ENCODE measurements at regions not wholly inside any gene's neighbourhood (a gene's known extent, or its start where the extent isn't known, plus 50 kb on each side); places are given as distances from the start of the nearest gene placed in this dataset.
"Not testable (repeated sequence)": the region's sequence is repeated elsewhere in the genome, so short reads cannot be mapped to it uniquely, and the experiment has no call there.

DNA sequence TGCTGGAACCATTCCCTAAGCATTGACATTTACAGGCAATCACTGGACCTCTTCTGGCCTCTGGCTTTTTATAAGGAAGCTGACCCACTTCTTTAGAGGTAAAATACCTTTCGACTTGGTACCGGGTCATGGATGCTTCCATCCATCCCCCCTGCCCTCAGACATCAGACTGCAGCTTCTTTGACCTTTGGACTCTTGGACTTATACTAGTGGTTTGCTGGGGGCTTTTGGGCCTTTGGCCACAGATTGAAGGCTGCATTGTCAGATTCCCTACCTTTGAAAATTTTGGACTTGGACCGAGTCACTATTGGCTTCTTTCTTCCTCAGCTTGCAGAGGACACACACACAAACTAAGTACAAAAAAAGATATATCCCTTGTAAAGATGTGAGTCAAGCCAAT is 86.1 kb downstream of the TTC6 start:
- Histone ChIP-seq H3K27me3 (no peaks in the 10 kb centered on the region), H3K9me3 (no peaks in the 10 kb centered on the region), H3K27ac (no peak overlapping the region), H3K4me1 (no peaks in the 10 kb centered on the region), H3K4me3 (no peak overlapping the region), H3K36me3 (no peaks in the 10 kb centered on the region)
- no peak for DNase-seq
- 96 to 98% methylated on average over 3 of the region's 3 CpGs for WGBS, 2 donors
- intact Hi-C loops (cut with DNase I): no loop called here
- TF ChIP-seq POLR2AphosphoS5 (IDR thresholded peaks at IDR 0.05) (no peak), POLR2A (IDR thresholded peaks at IDR 0.05) (no peak), EP300 (IDR thresholded peaks at IDR 0.05) (no peak), CTCF (IDR thresholded peaks at IDR 0.05) (no peak)

- DNase-seq; H3K27ac ChIP-seq; H3K9me3 ChIP-seq; H3K4me1 ChIP-seq; H3K4me3 ChIP-seq; H3K36me3 ChIP-seq; H3K27me3 ChIP-seq; intact Hi-C loops (cut with DNase I): not testable (repeated sequence)
Observed at GRCh38 chr14:37692680-37693079, 97.3 kb downstream of the TTC6 start.

- DNase-seq; H3K4me3 ChIP-seq; H3K36me3 ChIP-seq; H3K27ac ChIP-seq; H3K4me1 ChIP-seq; intact Hi-C loops (cut with DNase I); H3K9me3 ChIP-seq; H3K27me3 ChIP-seq: not testable (repeated sequence)
- WGBS, 2 donors: 81 to 89% methylated on average over 1 of the region's 1 CpG
Observed at GRCh38 chr14:37693420-37693819, 98.0 kb downstream of the TTC6 start.

- TF ChIP-seq POLR2A (IDR thresholded peaks at IDR 0.05) (no peak), POLR2AphosphoS5 (IDR thresholded peaks at IDR 0.05) (no peak), CTCF (IDR thresholded peaks at IDR 0.05) (no peak), EP300 (IDR thresholded peaks at IDR 0.05) (no peak)
- intact Hi-C loops (cut with DNase I): no loop called here
- 87 to 91% methylated on average over 1 of the region's 1 CpG for WGBS, 2 donors
- Histone ChIP-seq H3K9me3 (peaks cover 0 to 6% (median 0%) of the 10 kb centered on the region in 4 donors), H3K36me3 (no peaks in the 10 kb centered on the region), H3K4me3 (no peak overlapping the region), H3K27ac (no peak overlapping the region), H3K4me1 (peaks cover 0 to 6% (median 0%) of the 10 kb centered on the region in 4 donors), H3K27me3 (no peaks in the 10 kb centered on the region)
- DNase-seq: no peak
Observed at GRCh38 chr14:37695866-37696265, 100.4 kb downstream of the TTC6 start.

GRCh38 chr14:37697489-37698121 is 102.2 kb downstream of the TTC6 start:
- peaks cover 0 to 6% (median 0%) of the 10 kb centered on the region in 4 donors for H3K4me1 ChIP-seq
- no peak overlapping the region for H3K4me3 ChIP-seq
- H3K27me3 ChIP-seq: no peaks in the 10 kb centered on the region
- TF ChIP-seq EP300 (IDR thresholded peaks at IDR 0.05): no peak
- no peak for TF ChIP-seq POLR2A (IDR thresholded peaks at IDR 0.05)
- TF ChIP-seq CTCF (IDR thresholded peaks at IDR 0.05): no peak
- no peak for TF ChIP-seq POLR2AphosphoS5 (IDR thresholded peaks at IDR 0.05)
- H3K9me3 ChIP-seq: peaks cover 0 to 6% (median 0%) of the 10 kb centered on the region in 4 donors
- no peak for DNase-seq
- intact Hi-C loops (cut with DNase I): no loop called here
- no peaks in the 10 kb centered on the region for H3K36me3 ChIP-seq
- H3K27ac ChIP-seq: no peak overlapping the region
